ENCODE measurements at regions not wholly inside any gene's neighbourhood (a gene's known extent, or its start where the extent isn't known, plus 50 kb on each side); places are given as distances from the start of the nearest gene placed in this dataset.

- TF ChIP-seq POLR2A (IDR thresholded peaks at IDR 0.05) (no peak), CTCF (IDR thresholded peaks at IDR 0.05) (no peak)
Measured at GRCh38 chr3:153070511-153070868, 91.5 kb upstream of the RAP2B start.
